ENCODE measurements at regions not wholly inside any gene's neighbourhood (a gene's known extent, or its start where the extent isn't known, plus 50 kb on each side); places are given as distances from the start of the nearest gene placed in this dataset.
A peak's percentile ranks its signal among the peaks of the same experiment; 100 is the strongest.

- peak; percentile 62 for DNase-seq
These were observed 894.5 kb upstream of the POU3F3 start for GRCh38 chr2:103959174-103960128.

- DNase-seq = no peak
These were observed 893.8 kb upstream of the POU3F3 start for GRCh38 chr2:103960129-103960513.

GRCh38 chr2:103960951-103961350, 893.0 kb upstream of the POU3F3 start:
- DNase-seq = no peak

GRCh38 chr2:103961862-103962261, 892.1 kb upstream of the POU3F3 start:
- DNase-seq = no peak

- DNase-seq = no peak
These were observed 891.2 kb upstream of the POU3F3 start for GRCh38 chr2:103962670-103963069.

- DNase-seq = no peak
These were observed 890.7 kb upstream of the POU3F3 start for GRCh38 chr2:103963146-103963725.

- DNase-seq = no peak
These were observed 876.7 kb upstream of the POU3F3 start for GRCh38 chr2:103977241-103977640.

- DNase-seq = no peak
These were observed 876.2 kb upstream of the POU3F3 start for GRCh38 chr2:103977668-103978067.

- no peak for DNase-seq
These were observed 873.5 kb upstream of the POU3F3 start for GRCh38 chr2:103980401-103980800.

- no peak for DNase-seq
These were observed 871.2 kb upstream of the POU3F3 start for GRCh38 chr2:103982691-103983090.

GRCh38 chr2:103986001-103986400, 867.9 kb upstream of the POU3F3 start:
- DNase-seq = no peak

- DNase-seq = peak; percentile 6
These were observed 862.3 kb upstream of the POU3F3 start for GRCh38 chr2:103991591-103991990.

GRCh38 chr2:104004821-104005220, 849.1 kb upstream of the POU3F3 start:
- peak; percentile 11 for DNase-seq

GRCh38 chr2:104016801-104017200, 837.1 kb upstream of the POU3F3 start:
- no peak for DNase-seq

- DNase-seq = no peak
These were observed 830.6 kb upstream of the POU3F3 start for GRCh38 chr2:104023306-104023705.

GRCh38 chr2:104023765-104024164, 830.1 kb upstream of the POU3F3 start:
- no peak for DNase-seq

- DNase-seq = peak; percentile 53
These were observed 828.6 kb upstream of the POU3F3 start for GRCh38 chr2:104025295-104025694.

GRCh38 chr2:104026725-104027124, 827.2 kb upstream of the POU3F3 start:
- DNase-seq = no peak

GRCh38 chr2:104027321-104027720, 826.6 kb upstream of the POU3F3 start:
- no peak for DNase-seq

- DNase-seq = no peak
These were observed 825.9 kb upstream of the POU3F3 start for GRCh38 chr2:104028061-104028460.

- DNase-seq = no peak
These were observed 820.5 kb upstream of the POU3F3 start for GRCh38 chr2:104033399-104033798.

GRCh38 chr2:104040771-104041170, 813.1 kb upstream of the POU3F3 start:
- no peak for DNase-seq

- DNase-seq = no peak
These were observed 812.6 kb upstream of the POU3F3 start for GRCh38 chr2:104041351-104041750.

GRCh38 chr2:104043864-104044263, 810.1 kb upstream of the POU3F3 start:
- DNase-seq = no peak

Measured in fibroblast of skin of scalp (primary cell).